HEK293 (cell line): ENCODE measurements at regions not wholly inside any gene's neighbourhood (a gene's known extent, or its start where the extent isn't known, plus 50 kb on each side); places are given as distances from the start of the nearest gene placed in this dataset.
"Not testable (repeated sequence)": the region's sequence is repeated elsewhere in the genome, so short reads cannot be mapped to it uniquely, and the experiment has no call there.

Experiments
- TCF7L2 ChIP-seq: IDR thresholded peaks from 2 replicates; pipeline ENCODE4 v1.6.1; 2011; ENCODE audit warnings: low read depth, mild to moderate bottlenecking, inconsistent platforms, low read length, moderate library complexity, borderline replicate concordance
- ZBTB20 ChIP-seq: fragments of 450-650 bp; formaldehyde crosslinking; IDR thresholded peaks from 2 replicates; pipeline ENCODE4 v1.5.1; 2016; ENCODE audit warnings: missing biosample characterization, missing genetic modification characterization
- TF ChIP-seq, protein P1 (sequence below): fragments of 450-650 bp; IDR thresholded peaks from 2 replicates; pipeline ENCODE4 v1.5.1; 2018; ENCODE audit warnings: missing biosample characterization, mild to moderate bottlenecking, missing genetic modification characterization
- TF ChIP-seq, protein P2 (sequence below): fragments of 450-650 bp; formaldehyde crosslinking; IDR thresholded peaks from 2 replicates; pipeline ENCODE4 v1.5.1; 2016; ENCODE audit warnings: missing biosample characterization, missing genetic modification characterization
- TF ChIP-seq, protein P3 (sequence below): fragments of 450-650 bp; formaldehyde crosslinking; IDR thresholded peaks from 2 replicates; pipeline ENCODE4 v1.5.1; 2016; ENCODE audit warnings: missing biosample characterization, missing genetic modification characterization, low read depth

DNA sequence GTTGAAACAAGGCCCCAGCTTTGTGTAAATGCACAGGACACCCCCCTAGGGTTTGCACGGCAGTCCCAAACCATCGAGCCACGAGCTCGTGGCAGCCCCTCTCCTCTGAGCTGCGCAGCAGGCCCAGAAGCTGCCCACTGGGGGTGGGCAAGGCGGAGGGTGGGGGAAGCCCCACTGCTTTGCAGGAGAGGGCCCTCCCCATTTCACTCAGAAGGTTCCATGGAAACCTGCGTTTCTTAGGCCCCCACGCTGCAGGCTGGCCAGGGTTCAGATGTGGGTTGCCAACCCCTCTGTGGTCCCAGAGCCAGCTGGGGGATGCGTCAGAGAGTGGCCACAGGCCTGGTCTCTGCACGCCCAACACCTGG, 303.2 kb downstream of the CCDC74A start:
- TF ChIP-seq, protein P1, sequence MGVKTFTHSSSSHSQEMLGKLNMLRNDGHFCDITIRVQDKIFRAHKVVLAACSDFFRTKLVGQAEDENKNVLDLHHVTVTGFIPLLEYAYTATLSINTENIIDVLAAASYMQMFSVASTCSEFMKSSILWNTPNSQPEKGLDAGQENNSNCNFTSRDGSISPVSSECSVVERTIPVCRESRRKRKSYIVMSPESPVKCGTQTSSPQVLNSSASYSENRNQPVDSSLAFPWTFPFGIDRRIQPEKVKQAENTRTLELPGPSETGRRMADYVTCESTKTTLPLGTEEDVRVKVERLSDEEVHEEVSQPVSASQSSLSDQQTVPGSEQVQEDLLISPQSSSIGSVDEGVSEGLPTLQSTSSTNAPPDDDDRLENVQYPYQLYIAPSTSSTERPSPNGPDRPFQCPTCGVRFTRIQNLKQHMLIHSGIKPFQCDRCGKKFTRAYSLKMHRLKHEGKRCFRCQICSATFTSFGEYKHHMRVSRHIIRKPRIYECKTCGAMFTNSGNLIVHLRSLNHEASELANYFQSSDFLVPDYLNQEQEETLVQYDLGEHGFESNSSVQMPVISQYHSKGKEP (tag by site-specific recombination): not testable (repeated sequence)
- TF ChIP-seq, protein P2, sequence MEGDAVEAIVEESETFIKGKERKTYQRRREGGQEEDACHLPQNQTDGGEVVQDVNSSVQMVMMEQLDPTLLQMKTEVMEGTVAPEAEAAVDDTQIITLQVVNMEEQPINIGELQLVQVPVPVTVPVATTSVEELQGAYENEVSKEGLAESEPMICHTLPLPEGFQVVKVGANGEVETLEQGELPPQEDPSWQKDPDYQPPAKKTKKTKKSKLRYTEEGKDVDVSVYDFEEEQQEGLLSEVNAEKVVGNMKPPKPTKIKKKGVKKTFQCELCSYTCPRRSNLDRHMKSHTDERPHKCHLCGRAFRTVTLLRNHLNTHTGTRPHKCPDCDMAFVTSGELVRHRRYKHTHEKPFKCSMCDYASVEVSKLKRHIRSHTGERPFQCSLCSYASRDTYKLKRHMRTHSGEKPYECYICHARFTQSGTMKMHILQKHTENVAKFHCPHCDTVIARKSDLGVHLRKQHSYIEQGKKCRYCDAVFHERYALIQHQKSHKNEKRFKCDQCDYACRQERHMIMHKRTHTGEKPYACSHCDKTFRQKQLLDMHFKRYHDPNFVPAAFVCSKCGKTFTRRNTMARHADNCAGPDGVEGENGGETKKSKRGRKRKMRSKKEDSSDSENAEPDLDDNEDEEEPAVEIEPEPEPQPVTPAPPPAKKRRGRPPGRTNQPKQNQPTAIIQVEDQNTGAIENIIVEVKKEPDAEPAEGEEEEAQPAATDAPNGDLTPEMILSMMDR (tag by site-specific recombination): not testable (repeated sequence)
- not testable (repeated sequence) for TF ChIP-seq ZBTB20 (tag by site-specific recombination); TCF7L2
- TF ChIP-seq, protein P3, sequence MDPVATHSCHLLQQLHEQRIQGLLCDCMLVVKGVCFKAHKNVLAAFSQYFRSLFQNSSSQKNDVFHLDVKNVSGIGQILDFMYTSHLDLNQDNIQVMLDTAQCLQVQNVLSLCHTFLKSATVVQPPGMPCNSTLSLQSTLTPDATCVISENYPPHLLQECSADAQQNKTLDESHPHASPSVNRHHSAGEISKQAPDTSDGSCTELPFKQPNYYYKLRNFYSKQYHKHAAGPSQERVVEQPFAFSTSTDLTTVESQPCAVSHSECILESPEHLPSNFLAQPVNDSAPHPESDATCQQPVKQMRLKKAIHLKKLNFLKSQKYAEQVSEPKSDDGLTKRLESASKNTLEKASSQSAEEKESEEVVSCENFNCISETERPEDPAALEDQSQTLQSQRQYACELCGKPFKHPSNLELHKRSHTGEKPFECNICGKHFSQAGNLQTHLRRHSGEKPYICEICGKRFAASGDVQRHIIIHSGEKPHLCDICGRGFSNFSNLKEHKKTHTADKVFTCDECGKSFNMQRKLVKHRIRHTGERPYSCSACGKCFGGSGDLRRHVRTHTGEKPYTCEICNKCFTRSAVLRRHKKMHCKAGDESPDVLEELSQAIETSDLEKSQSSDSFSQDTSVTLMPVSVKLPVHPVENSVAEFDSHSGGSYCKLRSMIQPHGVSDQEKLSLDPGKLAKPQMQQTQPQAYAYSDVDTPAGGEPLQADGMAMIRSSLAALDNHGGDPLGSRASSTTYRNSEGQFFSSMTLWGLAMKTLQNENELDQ: not testable (repeated sequence)
